ENCODE measurements at regions not wholly inside any gene's neighbourhood (a gene's known extent, or its start where the extent isn't known, plus 50 kb on each side); places are given as distances from the start of the nearest gene placed in this dataset.

- no peaks in the 10 kb centered on the region for H3K9me2 ChIP-seq (replicated peaks; ENCODE audit: control insufficient read depth, low read length)
- TF ChIP-seq EZH2phosphoT487 (IDR thresholded peaks at IDR 0.05; ENCODE audit: borderline replicate concordance, low read length) (no peak), CTCF (IDR thresholded peaks at IDR 0.05; ENCODE audit: low read depth, low read length, poor library complexity, severe bottlenecking) (no peak)
- no peak overlapping the region for H3K27ac ChIP-seq (ENCODE audit: low read depth, low read length)
- H3F3A ChIP-seq (ENCODE audit: control insufficient read depth, insufficient read depth), result no peaks in the 10 kb centered on the region
- H3K79me2 ChIP-seq (ENCODE audit: control insufficient read depth, low read length), result no peaks in the 10 kb centered on the region
- no peaks in the 10 kb centered on the region for H3K36me3 ChIP-seq (ENCODE audit: control insufficient read depth, low read length)
- no peak overlapping the region for H3K4me2 ChIP-seq (ENCODE audit: low read length)
- H4K20me1 ChIP-seq (ENCODE audit: control insufficient read depth, insufficient read depth, low read depth, low read length), result no peaks in the 10 kb centered on the region
- H3K4me3 ChIP-seq (ENCODE audit: low read length), result no peak overlapping the region
- no peaks in the 10 kb centered on the region for H3K9me3 ChIP-seq (ENCODE audit: control insufficient read depth, insufficient read depth, low read length)
- 0 out of 2 replicates have a peak, but pooled peaks cover 2% of the 10 kb centered on the region for H3K27me3 ChIP-seq (ENCODE audit: control insufficient read depth, low read length)
- H3K4me1 ChIP-seq (ENCODE audit: control insufficient read depth, low read length), result no peaks in the 10 kb centered on the region
Measured at GRCh38 chr17:27066315-27066714, 227.6 kb upstream of the WSB1 start.

GRCh38 chr17:27069842-27070508 is 223.9 kb upstream of the WSB1 start:
- Histone ChIP-seq H3K4me1 (ENCODE audit: control insufficient read depth, low read length) (no peaks in the 10 kb centered on the region), H3K79me2 (ENCODE audit: control insufficient read depth, low read length) (no peaks in the 10 kb centered on the region), H3K9me3 (ENCODE audit: control insufficient read depth, insufficient read depth, low read length) (no peaks in the 10 kb centered on the region), H4K20me1 (ENCODE audit: control insufficient read depth, insufficient read depth, low read depth, low read length) (no peaks in the 10 kb centered on the region), H3K36me3 (ENCODE audit: control insufficient read depth, low read length) (no peaks in the 10 kb centered on the region), H3K4me3 (ENCODE audit: low read length) (no peak overlapping the region), H3K4me2 (ENCODE audit: low read length) (no peak overlapping the region), H3K9me2 (replicated peaks; ENCODE audit: control insufficient read depth, low read length) (no peaks in the 10 kb centered on the region), H3K27me3 (ENCODE audit: control insufficient read depth, low read length) (0 out of 2 replicates have a peak, but pooled peaks cover 2% of the 10 kb centered on the region), H3K27ac (ENCODE audit: low read depth, low read length) (no peak overlapping the region), H3F3A (ENCODE audit: control insufficient read depth, insufficient read depth) (no peaks in the 10 kb centered on the region)
- no peak for TF ChIP-seq EZH2phosphoT487 (IDR thresholded peaks at IDR 0.05; ENCODE audit: borderline replicate concordance, low read length)
- TF ChIP-seq CTCF (IDR thresholded peaks at IDR 0.05; ENCODE audit: low read depth, low read length, poor library complexity, severe bottlenecking), result no peak

- Histone ChIP-seq H3K27me3 (ENCODE audit: control insufficient read depth, low read length) (0 out of 2 replicates have a peak, but pooled peaks cover 2% of the 10 kb centered on the region), H3K27ac (ENCODE audit: low read depth, low read length) (no peak overlapping the region), H3K9me3 (ENCODE audit: control insufficient read depth, insufficient read depth, low read length) (no peaks in the 10 kb centered on the region), H3K79me2 (ENCODE audit: control insufficient read depth, low read length) (no peaks in the 10 kb centered on the region), H4K20me1 (ENCODE audit: control insufficient read depth, insufficient read depth, low read depth, low read length) (no peaks in the 10 kb centered on the region), H3K9me2 (replicated peaks; ENCODE audit: control insufficient read depth, low read length) (no peaks in the 10 kb centered on the region), H3K4me3 (ENCODE audit: low read length) (no peak overlapping the region), H3F3A (ENCODE audit: control insufficient read depth, insufficient read depth) (no peaks in the 10 kb centered on the region), H3K4me2 (ENCODE audit: low read length) (no peak overlapping the region), H3K4me1 (ENCODE audit: control insufficient read depth, low read length) (no peaks in the 10 kb centered on the region), H3K36me3 (ENCODE audit: control insufficient read depth, low read length) (no peaks in the 10 kb centered on the region)
- TF ChIP-seq CTCF (IDR thresholded peaks at IDR 0.05; ENCODE audit: low read depth, low read length, poor library complexity, severe bottlenecking), result no peak
- TF ChIP-seq EZH2phosphoT487 (IDR thresholded peaks at IDR 0.05; ENCODE audit: borderline replicate concordance, low read length), result no peak
Measured at GRCh38 chr17:27070836-27071235, 223.1 kb upstream of the WSB1 start.
